SK-N-SH (cell line): ENCODE measurements at regions not wholly inside any gene's neighbourhood (a gene's known extent, or its start where the extent isn't known, plus 50 kb on each side); places are given as distances from the start of the nearest gene placed in this dataset.

Source experiments
- CTCF ChIA-PET: fragments of 300-600, 350-600 bp; formaldehyde crosslinking; extraction: SDS; loops from one replicate; lab custom pipeline; 2021; lab: Yijun Ruan, JAX
- POLR2A ChIA-PET: fragments of 350-600 bp; sonication (Branson Sonifier 250); formaldehyde crosslinking; extraction: SDS; loops from one replicate; lab custom pipeline; 2020; ENCODE audit warnings: antibody characterized with exemption, inconsistent platforms; lab: Yijun Ruan, JAX
- DNase-seq: peaks from one replicate; pipeline ENCODE4 v3.0.0; 2012
- H2AFZ ChIP-seq: fragments of 200-600 bp; sonication (generic); 2 replicates; pipeline ENCODE4 v1.8.1; 2016; ENCODE audit warnings: antibody characterized with exemption, mild to moderate bottlenecking, low read depth
- H3F3A ChIP-seq: fragments of 200-600 bp; sonication (generic); replicated peaks from 2 replicates; pipeline ENCODE3; 2016; ENCODE audit warnings: antibody characterized with exemption, mild to moderate bottlenecking; ENCODE audit not compliant: insufficient read depth
- H3K27ac ChIP-seq, 2 experiments: fragments of 200-500 bp in 1 of 2; fragments of 200-600 bp in 1 of 2; sonication (Bioruptor generic) in 1 of 2; sonication (generic), shearing (Covaris generic) in 1 of 2; 2 replicates each; pipeline versions ENCODE4 v1.5.1 to v1.6.1; 2014 to 2016; ENCODE audit warnings: low read depth in 2 of 2, inconsistent platforms in 1 of 2, low read length in 1 of 2, mild to moderate bottlenecking in 1 of 2, mixed read lengths in 1 of 2
- H3K27me3 ChIP-seq: fragments of 200-600 bp; sonication (generic), shearing (Covaris generic); 2 replicates; pipeline ENCODE4 v1.6.1; 2016; ENCODE audit warnings: mixed run types; ENCODE audit not compliant: insufficient read depth
- H3K36me3 ChIP-seq, 2 experiments: fragments of 200-500 bp in 1 of 2; fragments of 200-600 bp in 1 of 2; sonication (Bioruptor generic) in 1 of 2; sonication (generic) in 1 of 2; replicated peaks in 1 of 2; 2 replicates each; pipeline versions ENCODE3 to v1.5.1; 2014 to 2016; ENCODE audit warnings: low read length in 1 of 2, mild to moderate bottlenecking in 1 of 2; ENCODE audit not compliant: insufficient read depth in 2 of 2, control insufficient read depth in 1 of 2
- H3K4me1 ChIP-seq, 2 experiments: fragments of 200-500 bp in 1 of 2; fragments of 200-600 bp in 1 of 2; sonication (Bioruptor generic) in 1 of 2; sonication (generic), shearing (Covaris generic) in 1 of 2; 2 replicates each; pipeline versions ENCODE4 v1.5.1 to v1.6.1; 2014 to 2016; ENCODE audit warnings: low read depth in 1 of 2, low read length in 1 of 2, mixed run types in 1 of 2; ENCODE audit not compliant: insufficient read depth in 2 of 2, control insufficient read depth in 1 of 2
- H3K4me2 ChIP-seq: fragments of 200-600 bp; sonication (generic), shearing (Covaris generic); 2 replicates; pipeline ENCODE4 v1.6.1; 2017; ENCODE audit warnings: mixed run types
- H3K4me3 ChIP-seq, 2 experiments: fragments of 200-500 bp in 1 of 2; fragments of 200-600 bp in 1 of 2; sonication (Bioruptor generic) in 1 of 2; sonication (generic), shearing (Covaris generic) in 1 of 2; 2 replicates each; pipeline versions ENCODE4 v1.5.1 to v1.8.1; 2014 to 2016; ENCODE audit warnings: low read depth in 2 of 2, inconsistent platforms in 1 of 2, low read length in 1 of 2, mild to moderate bottlenecking in 1 of 2, mixed read lengths in 1 of 2, moderate library complexity in 1 of 2
- H3K79me2 ChIP-seq: fragments of 200-600 bp; sonication (generic); 2 replicates; pipeline ENCODE4 v1.8.1; 2017; ENCODE audit warnings: mild to moderate bottlenecking; ENCODE audit not compliant: insufficient read depth
- H3K9ac ChIP-seq: fragments of 200-600 bp; sonication (generic); 2 replicates; pipeline ENCODE4 v1.6.1; 2017; ENCODE audit warnings: mixed run types
- H3K9me2 ChIP-seq: fragments of 200-600 bp; sonication (generic); 2 replicates; pipeline ENCODE4 v1.6.1; 2017; ENCODE audit warnings: mixed run types
- H3K9me3 ChIP-seq: fragments of 200-600 bp; sonication (generic); 2 replicates; pipeline ENCODE4 v1.6.1; 2017; ENCODE audit warnings: mixed run types, mild to moderate bottlenecking, moderate library complexity
- H4K20me1 ChIP-seq: fragments of 200-600 bp; sonication (generic); 2 replicates; pipeline ENCODE4 v1.6.1; 2017; ENCODE audit warnings: mild to moderate bottlenecking, mixed run types; ENCODE audit not compliant: insufficient read depth
- CHD2 ChIP-seq: fragments of 150-350 bp; IDR thresholded peaks from 2 replicates; pipeline ENCODE4 v1.6.1; 2018; ENCODE audit warnings: low read length; ENCODE audit not compliant: partially characterized antibody
- EZH2phosphoT487 ChIP-seq: fragments of 200-600 bp; sonication (generic); IDR thresholded peaks from 2 replicates; pipeline ENCODE4 v1.6.1; 2017; ENCODE audit warnings: low read depth, mixed run types, mild to moderate bottlenecking, antibody characterized with exemption, moderate library complexity, borderline replicate concordance
- FOXM1 ChIP-seq: IDR thresholded peaks from 2 replicates; pipeline ENCODE4 v1.4.0; 2012; ENCODE audit warnings: low read depth, mild to moderate bottlenecking
- GATA2 ChIP-seq: sonication (generic); formaldehyde crosslinking; IDR thresholded peaks from 2 replicates; pipeline ENCODE4 v1.5.0; 2020; ENCODE audit warnings: mild to moderate bottlenecking, missing genetic modification reagents
- JUND ChIP-seq: IDR thresholded peaks from 2 replicates; pipeline ENCODE4 v1.4.0; 2012
- MXI1 ChIP-seq: IDR thresholded peaks from 2 replicates; pipeline ENCODE4 v1.6.1; 2012; ENCODE audit warnings: mild to moderate bottlenecking, low read depth, low read length, improper control_type of control experiment
- NFIC ChIP-seq: IDR thresholded peaks from 2 replicates; pipeline ENCODE4 v1.4.0; 2012; ENCODE audit warnings: borderline replicate concordance
- RAD21 ChIP-seq: IDR thresholded peaks from 2 replicates; pipeline ENCODE4 v1.6.1; 2012; ENCODE audit warnings: mild to moderate bottlenecking, low read length
- RCOR1 ChIP-seq: fragments of 150-350 bp; IDR thresholded peaks from 2 replicates; pipeline ENCODE4 v1.6.1; 2017; ENCODE audit warnings: antibody characterized with exemption, low read length
- SIN3A ChIP-seq: IDR thresholded peaks from 2 replicates; pipeline ENCODE4 v1.6.1; 2012; ENCODE audit warnings: low read depth, mild to moderate bottlenecking, low read length, moderate library complexity, borderline replicate concordance
- SMC3 ChIP-seq: IDR thresholded peaks from 2 replicates; pipeline ENCODE4 v1.6.1; 2012; ENCODE audit warnings: low read depth, low read length, improper control_type of control experiment
- TCF12 ChIP-seq: IDR thresholded peaks from 2 replicates; pipeline ENCODE4 v1.4.0; 2012
- TEAD4 ChIP-seq: IDR thresholded peaks from 2 replicates; pipeline ENCODE4 v1.4.0; 2012; ENCODE audit warnings: mild to moderate bottlenecking, borderline replicate concordance; ENCODE audit not compliant: insufficient read depth
- YY1 ChIP-seq: IDR thresholded peaks from 2 replicates; pipeline ENCODE4 v1.4.0; 2012; ENCODE audit warnings: low read depth, mild to moderate bottlenecking
- WGBS: methylation state at CpG from one replicate; pipeline ENCODE4 v1.1.6; 2017; ENCODE audit warnings: low lambda C conversion rate; 5-methylcytosine and 5-hydroxymethylcytosine counted together
- TF ChIP-seq, protein P1 (sequence below): IDR thresholded peaks from 2 replicates; pipeline ENCODE4 v1.4.0; 2012; ENCODE audit warnings: low read depth, borderline replicate concordance
- TF ChIP-seq, protein P2 (sequence below): fragments of 200-600 bp; sonication (generic); IDR thresholded peaks from 2 replicates; pipeline ENCODE4 v1.6.1; 2017; ENCODE audit warnings: antibody characterized with exemption, mild to moderate bottlenecking, moderate library complexity
- TF ChIP-seq, protein P3 (sequence below): fragments of 150-350 bp; IDR thresholded peaks from 2 replicates; pipeline ENCODE4 v1.6.1; 2017; ENCODE audit warnings: antibody characterized with exemption, low read length, low read depth, borderline replicate concordance
- TF ChIP-seq, protein P4 (sequence below): IDR thresholded peaks from 2 replicates; pipeline ENCODE4 v1.6.1; 2012; ENCODE audit warnings: mild to moderate bottlenecking, low read depth, low read length, moderate library complexity
- TF ChIP-seq, protein P5 (sequence below): IDR thresholded peaks from 2 replicates; pipeline ENCODE4 v1.4.0; 2012; ENCODE audit warnings: low read depth, borderline replicate concordance

DNA sequence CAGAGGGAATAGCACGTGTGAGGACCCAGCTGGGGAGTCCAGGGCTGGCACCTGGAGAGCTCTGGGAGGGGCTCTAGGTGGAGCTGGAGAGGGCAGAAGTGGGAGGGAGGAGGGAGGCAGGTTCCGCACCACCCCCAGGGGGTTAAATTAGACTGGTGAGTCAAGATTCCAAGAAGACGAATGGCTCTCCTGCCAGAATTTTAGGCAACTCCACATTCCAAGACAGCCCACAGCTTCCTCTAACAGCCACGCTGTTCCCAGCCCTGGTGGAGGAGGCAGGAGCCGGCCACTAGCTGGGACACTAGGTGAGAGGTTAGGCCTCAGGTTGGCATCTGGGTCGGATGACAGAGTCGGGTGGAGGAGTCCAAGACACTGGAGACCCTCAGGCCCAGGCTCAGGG, 60.2 kb downstream of the TFAP2C start:
- H3K4me2 ChIP-seq = no peak overlapping the region
- POLR2A ChIA-PET = no interaction called here

More for the DNA sequence above, 60.2 kb downstream of the TFAP2C start:
- TF ChIP-seq, protein P1, sequence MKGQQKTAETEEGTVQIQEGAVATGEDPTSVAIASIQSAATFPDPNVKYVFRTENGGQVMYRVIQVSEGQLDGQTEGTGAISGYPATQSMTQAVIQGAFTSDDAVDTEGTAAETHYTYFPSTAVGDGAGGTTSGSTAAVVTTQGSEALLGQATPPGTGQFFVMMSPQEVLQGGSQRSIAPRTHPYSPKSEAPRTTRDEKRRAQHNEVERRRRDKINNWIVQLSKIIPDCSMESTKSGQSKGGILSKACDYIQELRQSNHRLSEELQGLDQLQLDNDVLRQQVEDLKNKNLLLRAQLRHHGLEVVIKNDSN = no peak
- TF ChIP-seq EZH2phosphoT487 (no peak), RAD21 (no peak), CHD2 (no peak), TEAD4 (no peak), RCOR1 (no peak), YY1 (no peak), GATA2 (CRISPR knock-in tag) (no peak), FOXM1 (no peak), TCF12 (no peak), SMC3 (no peak), SIN3A (no peak), MXI1 (no peak), NFIC (no peak), JUND (no peak)
- TF ChIP-seq, protein P2, sequence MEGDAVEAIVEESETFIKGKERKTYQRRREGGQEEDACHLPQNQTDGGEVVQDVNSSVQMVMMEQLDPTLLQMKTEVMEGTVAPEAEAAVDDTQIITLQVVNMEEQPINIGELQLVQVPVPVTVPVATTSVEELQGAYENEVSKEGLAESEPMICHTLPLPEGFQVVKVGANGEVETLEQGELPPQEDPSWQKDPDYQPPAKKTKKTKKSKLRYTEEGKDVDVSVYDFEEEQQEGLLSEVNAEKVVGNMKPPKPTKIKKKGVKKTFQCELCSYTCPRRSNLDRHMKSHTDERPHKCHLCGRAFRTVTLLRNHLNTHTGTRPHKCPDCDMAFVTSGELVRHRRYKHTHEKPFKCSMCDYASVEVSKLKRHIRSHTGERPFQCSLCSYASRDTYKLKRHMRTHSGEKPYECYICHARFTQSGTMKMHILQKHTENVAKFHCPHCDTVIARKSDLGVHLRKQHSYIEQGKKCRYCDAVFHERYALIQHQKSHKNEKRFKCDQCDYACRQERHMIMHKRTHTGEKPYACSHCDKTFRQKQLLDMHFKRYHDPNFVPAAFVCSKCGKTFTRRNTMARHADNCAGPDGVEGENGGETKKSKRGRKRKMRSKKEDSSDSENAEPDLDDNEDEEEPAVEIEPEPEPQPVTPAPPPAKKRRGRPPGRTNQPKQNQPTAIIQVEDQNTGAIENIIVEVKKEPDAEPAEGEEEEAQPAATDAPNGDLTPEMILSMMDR = no peak
- TF ChIP-seq, protein P3, sequence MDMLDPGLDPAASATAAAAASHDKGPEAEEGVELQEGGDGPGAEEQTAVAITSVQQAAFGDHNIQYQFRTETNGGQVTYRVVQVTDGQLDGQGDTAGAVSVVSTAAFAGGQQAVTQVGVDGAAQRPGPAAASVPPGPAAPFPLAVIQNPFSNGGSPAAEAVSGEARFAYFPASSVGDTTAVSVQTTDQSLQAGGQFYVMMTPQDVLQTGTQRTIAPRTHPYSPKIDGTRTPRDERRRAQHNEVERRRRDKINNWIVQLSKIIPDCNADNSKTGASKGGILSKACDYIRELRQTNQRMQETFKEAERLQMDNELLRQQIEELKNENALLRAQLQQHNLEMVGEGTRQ = no peak
- TF ChIP-seq, protein P4, sequence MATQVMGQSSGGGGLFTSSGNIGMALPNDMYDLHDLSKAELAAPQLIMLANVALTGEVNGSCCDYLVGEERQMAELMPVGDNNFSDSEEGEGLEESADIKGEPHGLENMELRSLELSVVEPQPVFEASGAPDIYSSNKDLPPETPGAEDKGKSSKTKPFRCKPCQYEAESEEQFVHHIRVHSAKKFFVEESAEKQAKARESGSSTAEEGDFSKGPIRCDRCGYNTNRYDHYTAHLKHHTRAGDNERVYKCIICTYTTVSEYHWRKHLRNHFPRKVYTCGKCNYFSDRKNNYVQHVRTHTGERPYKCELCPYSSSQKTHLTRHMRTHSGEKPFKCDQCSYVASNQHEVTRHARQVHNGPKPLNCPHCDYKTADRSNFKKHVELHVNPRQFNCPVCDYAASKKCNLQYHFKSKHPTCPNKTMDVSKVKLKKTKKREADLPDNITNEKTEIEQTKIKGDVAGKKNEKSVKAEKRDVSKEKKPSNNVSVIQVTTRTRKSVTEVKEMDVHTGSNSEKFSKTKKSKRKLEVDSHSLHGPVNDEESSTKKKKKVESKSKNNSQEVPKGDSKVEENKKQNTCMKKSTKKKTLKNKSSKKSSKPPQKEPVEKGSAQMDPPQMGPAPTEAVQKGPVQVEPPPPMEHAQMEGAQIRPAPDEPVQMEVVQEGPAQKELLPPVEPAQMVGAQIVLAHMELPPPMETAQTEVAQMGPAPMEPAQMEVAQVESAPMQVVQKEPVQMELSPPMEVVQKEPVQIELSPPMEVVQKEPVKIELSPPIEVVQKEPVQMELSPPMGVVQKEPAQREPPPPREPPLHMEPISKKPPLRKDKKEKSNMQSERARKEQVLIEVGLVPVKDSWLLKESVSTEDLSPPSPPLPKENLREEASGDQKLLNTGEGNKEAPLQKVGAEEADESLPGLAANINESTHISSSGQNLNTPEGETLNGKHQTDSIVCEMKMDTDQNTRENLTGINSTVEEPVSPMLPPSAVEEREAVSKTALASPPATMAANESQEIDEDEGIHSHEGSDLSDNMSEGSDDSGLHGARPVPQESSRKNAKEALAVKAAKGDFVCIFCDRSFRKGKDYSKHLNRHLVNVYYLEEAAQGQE = no peak
- TF ChIP-seq, protein P5, sequence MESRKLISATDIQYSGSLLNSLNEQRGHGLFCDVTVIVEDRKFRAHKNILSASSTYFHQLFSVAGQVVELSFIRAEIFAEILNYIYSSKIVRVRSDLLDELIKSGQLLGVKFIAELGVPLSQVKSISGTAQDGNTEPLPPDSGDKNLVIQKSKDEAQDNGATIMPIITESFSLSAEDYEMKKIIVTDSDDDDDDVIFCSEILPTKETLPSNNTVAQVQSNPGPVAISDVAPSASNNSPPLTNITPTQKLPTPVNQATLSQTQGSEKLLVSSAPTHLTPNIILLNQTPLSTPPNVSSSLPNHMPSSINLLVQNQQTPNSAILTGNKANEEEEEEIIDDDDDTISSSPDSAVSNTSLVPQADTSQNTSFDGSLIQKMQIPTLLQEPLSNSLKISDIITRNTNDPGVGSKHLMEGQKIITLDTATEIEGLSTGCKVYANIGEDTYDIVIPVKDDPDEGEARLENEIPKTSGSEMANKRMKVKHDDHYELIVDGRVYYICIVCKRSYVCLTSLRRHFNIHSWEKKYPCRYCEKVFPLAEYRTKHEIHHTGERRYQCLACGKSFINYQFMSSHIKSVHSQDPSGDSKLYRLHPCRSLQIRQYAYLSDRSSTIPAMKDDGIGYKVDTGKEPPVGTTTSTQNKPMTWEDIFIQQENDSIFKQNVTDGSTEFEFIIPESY = no peak
- TF ChIP-seq, all 33 proteins: peak for 0
- Histone ChIP-seq H3F3A (no peaks in the 10 kb centered on the region), H2AFZ (no peak overlapping the region), H3K9ac (no peak overlapping the region), H3K4me3 (no peak overlapping the region), H3K79me2 (no peaks in the 10 kb centered on the region), H3K27me3 (peaks cover 30% of the 10 kb centered on the region; the same call in 1 of the 2 replicates), H3K36me3 (no peaks in the 10 kb centered on the region), H3K4me1 (no peaks in the 10 kb centered on the region), H3K9me2 (no peaks in the 10 kb centered on the region), H4K20me1 (no peaks in the 10 kb centered on the region), H3K27ac (no peak overlapping the region), H3K9me3 (no peaks in the 10 kb centered on the region)
- CTCF ChIA-PET = no interaction called here
- 14% methylated on average over 6 of the region's 7 CpGs for WGBS
- no peak for DNase-seq
